ENCODE measurements at regions not wholly inside any gene's neighbourhood (a gene's known extent, or its start where the extent isn't known, plus 50 kb on each side); places are given as distances from the start of the nearest gene placed in this dataset.

DNA sequence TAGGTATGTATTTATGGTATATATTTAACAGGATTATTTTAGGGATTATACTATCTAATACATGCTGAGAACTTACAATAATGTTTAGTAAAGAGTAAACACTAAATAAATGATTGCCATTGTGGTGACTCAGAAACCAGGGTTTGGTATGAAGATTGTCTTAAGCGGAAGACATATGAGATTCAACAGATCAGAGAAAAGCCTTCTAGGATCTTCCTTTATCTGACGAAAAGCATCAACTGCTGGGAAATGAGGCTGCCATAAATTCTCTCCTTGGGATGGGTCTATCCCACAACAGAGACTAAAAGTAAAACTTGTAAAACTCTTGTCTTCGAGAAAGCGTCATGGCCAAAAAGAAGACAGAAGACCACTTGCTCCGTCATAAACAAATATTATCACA, 1352.2 kb upstream of the EPHA6 start:
- TF ChIP-seq CTCF (IDR thresholded peaks at IDR 0.05): no peak
- TF ChIP-seq POLR2A (IDR thresholded peaks at IDR 0.05; ENCODE audit: low read depth): no peak
